HCT116 (cell line): ENCODE measurements at regions not wholly inside any gene's neighbourhood (a gene's known extent, or its start where the extent isn't known, plus 50 kb on each side); places are given as distances from the start of the nearest gene placed in this dataset.

ENCODE experiments used
- ATAC-seq: fragments of 200-7000 bp; cut with Tn5 transposase; 2 replicates; pipeline ENCODE4 v1.9.1; 2020; ENCODE audit warnings: mild to moderate bottlenecking, moderate library complexity
- BruUV-seq: library from RNA; stranded (reverse); fragments of 400-500 nt; replicated peaks from 2 replicates; lab custom pipeline; 2021; lab: Mats Ljungman, UMichigan
- CTCF ChIA-PET: fragments of 300-600 bp; sonication (Branson Sonifier 250); formaldehyde crosslinking; loops from one replicate; lab custom pipeline; 2021; ENCODE audit warnings: antibody characterized with exemption; lab: Charles Lee
- POLR2A ChIA-PET: fragments of 300-600, 350-600 bp; sonication (Branson Sonifier 250); formaldehyde crosslinking; loops from one replicate; lab custom pipeline; 2021; ENCODE audit warnings: antibody characterized with exemption; lab: Charles Lee
- RAD21 ChIA-PET, 2 experiments: fragments of 300-600 bp; sonication (Branson Sonifier 250); formaldehyde crosslinking; loops; one replicate each; lab custom pipeline; 2023; ENCODE audit warnings: low total read pairs in 2 of 2; ENCODE audit not compliant: uncharacterized antibody in 2 of 2, unreplicated experiment in 2 of 2, low non-redundant PET in 1 of 2; lab: Charles Lee
- DNase-seq: peaks from one replicate; pipeline ENCODE4 v3.0.0-alpha.2; 2010; ENCODE audit warnings: low read depth, low spot score
- H2AFZ ChIP-seq: fragments of 200-600 bp; shearing (Covaris generic), sonication (generic); 2 replicates; pipeline ENCODE4 v1.6.1; 2017; ENCODE audit warnings: low read depth, mixed run types, mixed read lengths, antibody characterized with exemption, low read length; ENCODE audit not compliant: poor library complexity, severe bottlenecking
- H3K27ac ChIP-seq: 2 replicates; pipeline ENCODE4 v1.5.1; 2012; ENCODE audit warnings: low read depth, low read length
- H3K27me3 ChIP-seq: fragments of 200-600 bp; sonication (generic); 2 replicates; pipeline ENCODE4 v1.6.1; 2016; ENCODE audit warnings: mixed run types, low read length, mixed read lengths; ENCODE audit not compliant: insufficient read depth
- H3K36me3 ChIP-seq, 2 experiments: fragments of 200-500 bp in 1 of 2; fragments of 200-600 bp in 1 of 2; sonication (Bioruptor generic) in 1 of 2; sonication (generic) in 1 of 2; 2 replicates each; pipeline versions ENCODE4 v1.5.1 to v1.6.1; 2014 to 2016; ENCODE audit warnings: low read length in 2 of 2, inconsistent platforms in 1 of 2, mixed read lengths in 1 of 2, mixed run types in 1 of 2; ENCODE audit not compliant: insufficient read depth in 2 of 2, control insufficient read depth in 1 of 2
- H3K4me1 ChIP-seq, 2 experiments: fragments of 200-600 bp in 1 of 2; sonication (generic) in 1 of 2; 2 replicates each; pipeline versions ENCODE4 v1.5.1 to v1.6.1; 2012 to 2017; ENCODE audit warnings: low read length in 2 of 2, inconsistent platforms in 1 of 2, mild to moderate bottlenecking in 1 of 2, mixed read lengths in 1 of 2, mixed run types in 1 of 2, moderate library complexity in 1 of 2; ENCODE audit not compliant: insufficient read depth in 2 of 2, control insufficient read depth in 1 of 2
- H3K4me2 ChIP-seq: fragments of 200-600 bp; sonication (generic); 2 replicates; pipeline ENCODE4 v1.6.1; 2017; ENCODE audit warnings: mixed run types, low read length, mixed read lengths
- H3K4me3 ChIP-seq, 2 experiments: fragments of 200-600 bp in 1 of 2; sonication (generic) in 1 of 2; replicated peaks in 1 of 2; 2 replicates each; pipeline ENCODE4 v1.5.1; 2011 to 2016; ENCODE audit warnings: low read length in 2 of 2, control low read depth in 1 of 2, low read depth in 1 of 2, mild to moderate bottlenecking in 1 of 2, mixed read lengths in 1 of 2, mixed run types in 1 of 2
- H3K79me2 ChIP-seq: fragments of 200-600 bp; sonication (generic); 2 replicates; pipeline ENCODE4 v1.6.1; 2017; ENCODE audit warnings: mild to moderate bottlenecking, mixed run types, low read length, moderate library complexity, mixed read lengths; ENCODE audit not compliant: insufficient read depth
- H3K9ac ChIP-seq: fragments of 200-600 bp; sonication (generic); 2 replicates; pipeline ENCODE4 v1.6.1; 2016; ENCODE audit warnings: low read length, mixed read lengths
- H3K9me2 ChIP-seq: fragments of 200-600 bp; sonication (generic), shearing (Covaris generic); 2 replicates; pipeline ENCODE4 v1.6.1; 2017; ENCODE audit warnings: mixed run types, mild to moderate bottlenecking, moderate library complexity; ENCODE audit not compliant: insufficient read depth
- H3K9me3 ChIP-seq, 2 experiments: fragments of 200-500 bp in 1 of 2; fragments of 200-600 bp in 1 of 2; sonication (Bioruptor generic) in 1 of 2; sonication (generic) in 1 of 2; 2 replicates each; pipeline ENCODE4 v1.6.1; 2014 to 2017; ENCODE audit warnings: low read length in 2 of 2, mixed read lengths in 2 of 2, inconsistent platforms in 1 of 2, low read depth in 1 of 2, mild to moderate bottlenecking in 1 of 2, mixed run types in 1 of 2, moderate library complexity in 1 of 2; ENCODE audit not compliant: control insufficient read depth in 1 of 2, insufficient read depth in 1 of 2
- H4K20me1 ChIP-seq: fragments of 200-600 bp; sonication (generic), shearing (Covaris generic); 2 replicates; pipeline ENCODE4 v1.6.1; 2017; ENCODE audit warnings: mixed run types, mild to moderate bottlenecking, moderate library complexity; ENCODE audit not compliant: insufficient read depth
- ATF3 ChIP-seq: IDR thresholded peaks from 2 replicates; pipeline ENCODE4 v1.6.1; 2012
- CBX3 ChIP-seq: IDR thresholded peaks from 2 replicates; pipeline ENCODE4 v1.6.1; 2012; ENCODE audit warnings: low read depth
- CTCF ChIP-seq, 3 experiments: fragments of 200-600 bp in 1 of 3; sonication (generic) in 1 of 3; IDR thresholded peaks in 2 of 3; conservative IDR thresholded peaks in 1 of 3; 2 replicates each; pipeline ENCODE4 v1.5.1; 2012 to 2017; ENCODE audit warnings: low read depth in 2 of 3, low read length in 2 of 3, antibody characterized with exemption in 1 of 3, borderline replicate concordance in 1 of 3, control low read depth in 1 of 3, mild to moderate bottlenecking in 1 of 3, mixed read lengths in 1 of 3, mixed run types in 1 of 3, moderate library complexity in 1 of 3; ENCODE audit not compliant: insufficient read depth in 1 of 3
- ELF1 ChIP-seq: IDR thresholded peaks from 2 replicates; pipeline ENCODE4 v1.6.1; 2012; ENCODE audit warnings: low read depth, borderline replicate concordance
- EZH2 ChIP-seq: fragments of 200-600 bp; sonication (generic); IDR thresholded peaks from 2 replicates; pipeline ENCODE4 v1.6.1; 2017; ENCODE audit warnings: antibody characterized with exemption, mixed run types
- EZH2phosphoT487 ChIP-seq: fragments of 200-600 bp; IDR thresholded peaks from 2 replicates; pipeline ENCODE4 v1.6.1; 2018; ENCODE audit warnings: antibody characterized with exemption, borderline replicate concordance
- JUND ChIP-seq: IDR thresholded peaks from 2 replicates; pipeline ENCODE4 v1.6.1; 2012
- RAD21 ChIP-seq: IDR thresholded peaks from 2 replicates; pipeline ENCODE4 v1.6.1; 2012; ENCODE audit warnings: low read depth, mild to moderate bottlenecking
- REST ChIP-seq: IDR thresholded peaks from 2 replicates; pipeline ENCODE4 v1.6.1; 2012; ENCODE audit warnings: low read depth
- SIN3A ChIP-seq: IDR thresholded peaks from 2 replicates; pipeline ENCODE4 v1.6.1; 2012; ENCODE audit warnings: low read depth
- SRF ChIP-seq: IDR thresholded peaks from 2 replicates; pipeline ENCODE4 v1.6.1; 2012; ENCODE audit warnings: low read depth
- YY1 ChIP-seq: IDR thresholded peaks from 2 replicates; pipeline ENCODE4 v1.6.1; 2011; ENCODE audit warnings: low read length, low read depth, moderate library complexity, mild to moderate bottlenecking; ENCODE audit not compliant: insufficient replicate concordance; ENCODE audit errors: extremely low read depth
- ZBTB33 ChIP-seq: IDR thresholded peaks from 2 replicates; pipeline ENCODE4 v1.6.1; 2011; ENCODE audit warnings: mild to moderate bottlenecking, low read length, moderate library complexity; ENCODE audit not compliant: insufficient replicate concordance; ENCODE audit errors: extremely low read depth
- ZFX ChIP-seq: fragments of 450-650 bp; IDR thresholded peaks from 2 replicates; pipeline ENCODE4 v1.6.1; 2017
- ZNF274 ChIP-seq: fragments of 200-500 bp; sonication (Bioruptor generic); IDR thresholded peaks from 2 replicates; pipeline ENCODE4 v1.6.1; 2014; ENCODE audit warnings: mild to moderate bottlenecking, low read depth, low read length, inconsistent platforms
- intact Hi-C: fragments of 100-400 bp; cut with micrococcal nuclease; formaldehyde crosslinking; loops from 2 replicates; pipeline ENCODE4 v1.10.0; 2022

- CTCF ChIA-PET: no interaction called here
- H3K4me1 ChIP-seq: peaks cover 3 to 11% of the 10 kb centered on the region in 2 experiments; a peak in 2 of 4 replicates
- no peaks in the 10 kb centered on the region for H4K20me1 ChIP-seq
- peak overlapping the region; percentile 6 for H2AFZ ChIP-seq
- H3K9me2 ChIP-seq: no peaks in the 10 kb centered on the region
- no TSS peak for BruUV-seq
- no peaks in the 10 kb centered on the region for H3K36me3 ChIP-seq
- TF ChIP-seq CTCF (IDR thresholded peaks at IDR 0.05 in 2 of 3, conservative IDR thresholded peaks at IDR 0.05 in 1 of 3; ENCODE audit: borderline replicate concordance in 1 of 3, insufficient read depth in 1 of 3, low read depth in 2 of 3, low read length in 2 of 3) (no peak), ZBTB33 (no peak), ZFX (no peak), ATF3 (no peak), EZH2phosphoT487 (no peak), REST (no peak), ELF1 (no peak), RAD21 (no peak), JUND (no peak), ZNF274 (no peak), YY1 (no peak), EZH2 (no peak), SIN3A (no peak), SRF (no peak), CBX3 (no peak)
- no peak overlapping the region for H3K27ac ChIP-seq
- intact Hi-C loops: no loop called here
- H3K9ac ChIP-seq: no peak overlapping the region
- no peaks in the 10 kb centered on the region for H3K79me2 ChIP-seq
- no peaks in the 10 kb centered on the region for H3K9me3 ChIP-seq
- H3K4me2 ChIP-seq: peak overlapping the region; percentile 45; the same call in 1 of the 2 replicates
- POLR2A ChIA-PET: no interaction called here
- no peak for DNase-seq
- 0 out of 2 replicates have a peak, but pooled peaks have one; percentile 9 for ATAC-seq
- H3K27me3 ChIP-seq: no peaks in the 10 kb centered on the region
- no peak overlapping the region for H3K4me3 ChIP-seq
- RAD21 ChIA-PET: no interaction called here
Observed at GRCh38 chr4:123546573-123547060, 150.0 kb downstream of the SPRY1 start.
